Thoracic aorta (tissue), 2 donors: ENCODE measurements at regions not wholly inside any gene's neighbourhood (a gene's known extent, or its start where the extent isn't known, plus 50 kb on each side); places are given as distances from the start of the nearest gene placed in this dataset.

Source experiments
- ATAC-seq: fragments of 150-250 bp; one replicate; pipeline ENCODE4 v1.8.0; 2017; ENCODE audit warnings: low read depth; ENCODE audit not compliant: insufficient number of reproducible peaks, low FRiP score
- DNase-seq: peaks from one replicate; pipeline ENCODE4 v3.0.0-alpha.2; 2020; ENCODE audit warnings: low spot score
- H3K27ac ChIP-seq, 2 donors: fragments of 200-600 bp; sonication (generic); 1 replicate in 1 of 2; 2 replicates in 1 of 2; pipeline ENCODE4 v1.5.1; 2016; ENCODE audit warnings: mild to moderate bottlenecking in 2 of 2, moderate library complexity in 2 of 2
- H3K27me3 ChIP-seq: fragments of 200-600 bp; sonication (generic); replicated peaks from 2 replicates; pipeline ENCODE4 v1.6.0; 2016; ENCODE audit warnings: mild to moderate bottlenecking; ENCODE audit not compliant: insufficient read depth
- H3K36me3 ChIP-seq: fragments of 200-600 bp; sonication (generic); one replicate; pipeline ENCODE4 v1.5.1; 2016
- H3K4me1 ChIP-seq, 2 donors: fragments of 200-600 bp; sonication (generic); 1 replicate in 1 of 2; 2 replicates in 1 of 2; pipeline versions ENCODE4 v1.5.1 to v1.6.0; 2016; ENCODE audit warnings: low read depth in 2 of 2, mild to moderate bottlenecking in 1 of 2; ENCODE audit not compliant: control insufficient read depth in 1 of 2
- H3K4me3 ChIP-seq: fragments of 200-600 bp; sonication (generic); 2 replicates; pipeline ENCODE4 v1.5.1; 2016; ENCODE audit warnings: mild to moderate bottlenecking
- H3K9me3 ChIP-seq: fragments of 200-600 bp; sonication (generic); 2 replicates; pipeline ENCODE4 v1.5.1; 2016
- TF ChIP-seq, protein P1 (sequence below): fragments of 200-600 bp; sonication (generic); IDR thresholded peaks from one replicate; pipeline ENCODE4 v1.5.1; 2019; ENCODE audit warnings: antibody characterized with exemption

DNA sequence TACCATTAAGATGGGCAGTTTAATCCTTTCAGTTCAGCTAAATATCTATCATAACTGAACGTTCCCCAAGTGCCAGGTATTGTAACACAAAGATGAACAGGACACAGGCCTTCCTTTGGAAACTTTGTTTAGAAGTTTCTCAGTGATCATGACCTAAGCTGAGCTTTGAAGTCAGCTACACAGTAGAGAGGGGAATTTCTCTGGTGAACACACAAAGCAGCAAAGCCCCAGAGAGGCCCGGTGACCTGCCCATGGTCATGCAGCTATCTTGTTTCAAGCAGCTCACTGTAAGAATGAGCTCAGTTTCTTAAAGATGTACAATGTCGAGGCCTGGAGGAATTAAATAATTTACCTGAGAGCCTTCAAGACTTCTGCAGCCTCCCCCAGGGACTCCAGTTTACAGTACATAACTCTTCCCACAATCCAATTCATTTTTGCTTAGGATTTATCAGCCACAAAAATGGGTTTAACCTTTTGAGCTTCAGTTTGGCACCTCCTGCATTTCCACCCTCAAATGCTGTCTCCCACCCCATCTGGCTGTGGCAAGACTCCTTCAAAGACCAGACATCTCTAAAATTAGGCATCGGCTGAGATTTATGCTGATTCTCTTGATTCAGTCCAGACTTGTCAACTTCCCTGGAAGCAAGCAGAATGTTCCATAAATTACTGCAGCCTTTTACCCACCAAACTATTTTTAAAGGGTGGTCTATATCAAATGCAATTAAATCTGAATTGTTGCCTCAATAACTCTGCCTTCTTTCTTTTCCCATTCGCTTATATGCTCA, 325.6 kb downstream of the TXNL1 start:
- Histone ChIP-seq H3K4me3 (no peak overlapping the region), H3K27ac (no peak overlapping the region), H3K27me3 (no peaks in the 10 kb centered on the region), H3K4me1 (no peaks in the 10 kb centered on the region), H3K36me3 (no peaks in the 10 kb centered on the region), H3K9me3 (no peaks in the 10 kb centered on the region)
- no peak for DNase-seq
- TF ChIP-seq, protein P1, sequence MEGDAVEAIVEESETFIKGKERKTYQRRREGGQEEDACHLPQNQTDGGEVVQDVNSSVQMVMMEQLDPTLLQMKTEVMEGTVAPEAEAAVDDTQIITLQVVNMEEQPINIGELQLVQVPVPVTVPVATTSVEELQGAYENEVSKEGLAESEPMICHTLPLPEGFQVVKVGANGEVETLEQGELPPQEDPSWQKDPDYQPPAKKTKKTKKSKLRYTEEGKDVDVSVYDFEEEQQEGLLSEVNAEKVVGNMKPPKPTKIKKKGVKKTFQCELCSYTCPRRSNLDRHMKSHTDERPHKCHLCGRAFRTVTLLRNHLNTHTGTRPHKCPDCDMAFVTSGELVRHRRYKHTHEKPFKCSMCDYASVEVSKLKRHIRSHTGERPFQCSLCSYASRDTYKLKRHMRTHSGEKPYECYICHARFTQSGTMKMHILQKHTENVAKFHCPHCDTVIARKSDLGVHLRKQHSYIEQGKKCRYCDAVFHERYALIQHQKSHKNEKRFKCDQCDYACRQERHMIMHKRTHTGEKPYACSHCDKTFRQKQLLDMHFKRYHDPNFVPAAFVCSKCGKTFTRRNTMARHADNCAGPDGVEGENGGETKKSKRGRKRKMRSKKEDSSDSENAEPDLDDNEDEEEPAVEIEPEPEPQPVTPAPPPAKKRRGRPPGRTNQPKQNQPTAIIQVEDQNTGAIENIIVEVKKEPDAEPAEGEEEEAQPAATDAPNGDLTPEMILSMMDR = no peak
- ATAC-seq = no peak

DNA sequence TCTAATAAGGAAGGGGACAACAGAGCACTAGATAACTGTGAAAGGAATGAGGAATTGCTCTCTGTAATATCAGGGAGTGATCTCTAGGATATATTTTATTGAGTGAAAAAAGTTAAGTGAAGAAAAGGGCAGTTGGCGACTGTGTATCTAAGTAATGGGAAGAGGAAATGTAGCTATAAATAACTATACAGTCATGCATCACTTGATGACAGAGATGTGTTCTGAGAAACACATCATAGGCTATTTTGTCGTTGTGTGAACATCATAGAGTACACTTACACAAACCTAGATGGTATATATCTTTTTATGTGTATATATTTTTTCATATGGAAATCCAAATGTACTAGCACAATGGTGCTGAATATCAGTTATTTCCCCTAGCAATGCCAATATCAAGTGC, 329.3 kb downstream of the TXNL1 start:
- Histone ChIP-seq H3K36me3 (no peaks in the 10 kb centered on the region), H3K9me3 (no peaks in the 10 kb centered on the region), H3K27ac (no peak overlapping the region), H3K4me1 (no peaks in the 10 kb centered on the region), H3K4me3 (no peak overlapping the region), H3K27me3 (no peaks in the 10 kb centered on the region)
- DNase-seq (no peak), ATAC-seq (no peak)
- TF ChIP-seq, protein P1 = no peak

DNA sequence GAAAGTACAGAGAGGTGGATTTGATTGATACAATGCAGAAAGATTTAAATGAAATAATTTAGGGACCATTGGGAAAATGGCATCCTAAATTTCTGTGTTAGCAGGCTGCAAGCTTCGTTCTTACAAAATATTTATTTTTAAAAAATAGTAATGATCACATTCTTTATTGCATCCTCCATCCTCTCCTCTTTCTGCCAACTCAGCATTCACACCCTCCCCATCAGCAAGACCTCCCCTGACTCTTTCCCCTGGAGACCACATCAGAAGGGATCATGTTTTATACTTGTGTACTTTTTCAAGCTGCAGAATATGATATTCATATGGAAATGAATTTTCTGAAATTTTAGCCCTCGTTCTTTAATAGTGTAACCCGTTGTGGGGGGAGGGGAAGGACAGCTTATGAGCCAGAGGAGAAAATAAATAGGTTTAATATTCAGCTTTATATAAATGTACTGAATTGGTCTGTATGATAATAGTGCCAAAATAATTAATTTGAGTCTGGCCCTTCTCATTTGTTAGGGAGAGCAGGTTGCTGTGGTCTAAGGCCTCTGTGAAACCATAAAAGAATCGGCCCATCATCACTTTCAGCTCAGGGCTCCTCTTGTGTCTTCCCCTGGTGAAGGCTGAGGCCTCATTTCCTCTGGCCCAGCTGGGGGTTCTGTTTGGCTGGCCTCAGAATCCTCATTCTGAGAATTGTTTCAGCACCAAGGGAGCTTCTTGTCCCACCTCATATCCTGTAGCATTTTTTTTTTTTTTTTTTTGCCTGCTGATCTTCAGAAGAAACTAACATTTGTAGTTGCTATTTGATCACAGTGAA, 330.8 kb downstream of the TXNL1 start:
- no peak for DNase-seq
- Histone ChIP-seq H3K27me3 (no peaks in the 10 kb centered on the region), H3K36me3 (no peaks in the 10 kb centered on the region), H3K4me1 (no peaks in the 10 kb centered on the region), H3K27ac (no peak overlapping the region), H3K4me3 (no peak overlapping the region), H3K9me3 (no peaks in the 10 kb centered on the region)
- TF ChIP-seq, protein P1 = no peak
- no peak for ATAC-seq

DNA sequence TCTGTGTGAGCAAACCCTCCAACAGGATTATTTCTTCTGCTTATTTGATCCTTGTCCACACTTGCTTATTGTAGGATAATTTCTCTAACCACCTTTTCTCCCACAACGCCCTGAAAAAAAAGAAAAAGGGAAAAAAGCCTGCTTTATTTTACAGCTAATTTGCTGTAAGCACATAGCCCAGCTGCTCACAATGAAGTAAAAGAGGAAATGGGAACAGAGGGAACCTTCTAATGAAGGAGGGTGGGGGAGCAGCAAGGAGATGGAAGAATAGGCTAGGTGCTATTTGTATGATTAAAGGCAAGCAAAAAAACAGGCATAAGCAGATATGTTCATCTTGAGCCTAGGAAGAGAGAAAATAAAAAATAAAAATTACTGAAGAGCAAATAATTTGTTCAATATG, 331.6 kb downstream of the TXNL1 start:
- DNase-seq (no peak), ATAC-seq (no peak)
- no peaks in the 10 kb centered on the region for H3K9me3 ChIP-seq
- no peaks in the 10 kb centered on the region for H3K27me3 ChIP-seq
- no peak overlapping the region for H3K4me3 ChIP-seq
- H3K27ac ChIP-seq = no peak overlapping the region
- H3K36me3 ChIP-seq = no peaks in the 10 kb centered on the region
- H3K4me1 ChIP-seq = no peaks in the 10 kb centered on the region
- TF ChIP-seq, protein P1 = no peak

DNA sequence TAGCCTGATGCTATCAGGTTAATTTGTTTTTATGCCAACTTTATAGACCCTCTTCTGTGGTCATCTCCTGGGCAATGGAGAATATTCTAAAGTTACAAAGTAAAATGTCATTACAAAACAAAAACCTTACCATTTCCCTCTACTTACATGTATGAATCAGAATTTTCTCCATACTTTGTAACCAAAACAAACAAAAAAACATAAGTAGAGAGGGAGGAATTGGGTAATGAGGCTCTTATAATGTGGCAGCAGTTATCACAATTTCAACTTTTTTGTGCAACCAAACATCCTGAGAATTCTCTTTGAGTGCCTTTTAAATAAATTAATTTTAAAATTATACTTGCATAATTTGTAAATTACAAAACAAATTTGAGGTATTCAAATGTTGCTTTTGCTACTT, 332.8 kb downstream of the TXNL1 start:
- DNase-seq = no peak
- no peaks in the 10 kb centered on the region for H3K36me3 ChIP-seq
- no peaks in the 10 kb centered on the region for H3K9me3 ChIP-seq
- H3K27me3 ChIP-seq = no peaks in the 10 kb centered on the region
- H3K4me3 ChIP-seq = no peak overlapping the region
- TF ChIP-seq, protein P1 = no peak
- no peak for ATAC-seq
- H3K4me1 ChIP-seq = no peaks in the 10 kb centered on the region
- no peak overlapping the region for H3K27ac ChIP-seq
